Bone marrow (tissue), 2 donors: ENCODE measurements at regions not wholly inside any gene's neighbourhood (a gene's known extent, or its start where the extent isn't known, plus 50 kb on each side); places are given as distances from the start of the nearest gene placed in this dataset.

Source experiments
- DNase-seq, 2 donors: peaks; one replicate each; lab custom pipeline; 2025; lab: John Stamatoyannopoulos, UW

GRCh38 chr10:3467052-3467951 is 294.7 kb upstream of the PITRM1 start:
- no peak for DNase-seq

GRCh38 chr10:3465406-3465891 is 292.9 kb upstream of the PITRM1 start:
- no peak for DNase-seq

- DNase-seq = no peak
Measured at GRCh38 chr10:3464760-3465405, 292.3 kb upstream of the PITRM1 start.

- DNase-seq = no peak
Measured at GRCh38 chr10:3460420-3461128, 288.0 kb upstream of the PITRM1 start.

- DNase-seq = no peak
Measured at GRCh38 chr10:3455385-3456334, 283.1 kb upstream of the PITRM1 start.

GRCh38 chr10:3452683-3453361 is 280.2 kb upstream of the PITRM1 start:
- no peak for DNase-seq

- no peak for DNase-seq
Measured at GRCh38 chr10:3452173-3452626, 279.6 kb upstream of the PITRM1 start.

GRCh38 chr10:3451516-3452172 is 279.1 kb upstream of the PITRM1 start:
- no peak for DNase-seq

GRCh38 chr10:3446221-3446620 is 273.6 kb upstream of the PITRM1 start:
- DNase-seq = no peak

GRCh38 chr10:3445648-3446047 is 273.1 kb upstream of the PITRM1 start:
- no peak for DNase-seq

GRCh38 chr10:3442451-3442990 is 269.9 kb upstream of the PITRM1 start:
- no peak for DNase-seq

GRCh38 chr10:3439183-3439582 is 266.6 kb upstream of the PITRM1 start:
- no peak for DNase-seq

GRCh38 chr10:3438606-3439005 is 266.0 kb upstream of the PITRM1 start:
- no peak for DNase-seq

GRCh38 chr10:3435671-3436070 is 263.1 kb upstream of the PITRM1 start:
- DNase-seq = no peak

- no peak for DNase-seq
Measured at GRCh38 chr10:3433988-3434387, 261.4 kb upstream of the PITRM1 start.

GRCh38 chr10:3433131-3433530 is 260.5 kb upstream of the PITRM1 start:
- no peak for DNase-seq

GRCh38 chr10:3432081-3432825 is 259.7 kb upstream of the PITRM1 start:
- DNase-seq = no peak

GRCh38 chr10:3430501-3430900 is 257.9 kb upstream of the PITRM1 start:
- no peak for DNase-seq

- no peak for DNase-seq
Measured at GRCh38 chr10:3429676-3430075, 257.1 kb upstream of the PITRM1 start.
